PC-3 (cell line): ENCODE measurements at regions not wholly inside any gene's neighbourhood (a gene's known extent, or its start where the extent isn't known, plus 50 kb on each side); places are given as distances from the start of the nearest gene placed in this dataset.

Experiments
- ATAC-seq: fragments of 200-7000 bp; cut with Tn5 transposase; 2 replicates; pipeline ENCODE4 v1.9.1; 2020; ENCODE audit warnings: mild to moderate bottlenecking, moderate library complexity
- BruUV-seq: library from RNA; stranded (reverse); fragments of 400-500 nt; replicated peaks from 2 replicates; lab custom pipeline; 2021; lab: Mats Ljungman, UMichigan
- CTCF ChIA-PET: fragments of 300-600 bp; sonication (Branson Sonifier 250); formaldehyde crosslinking; loops from one replicate; lab custom pipeline; 2022; ENCODE audit warnings: antibody characterized with exemption; lab: Charles Lee
- POLR2A ChIA-PET: fragments of 300-600 bp; sonication (Branson Sonifier 250); formaldehyde crosslinking; loops from one replicate; lab custom pipeline; 2022; ENCODE audit warnings: antibody characterized with exemption; ENCODE audit not compliant: unreplicated experiment; lab: Charles Lee
- DNase-seq: peaks from one replicate; pipeline ENCODE4 v3.0.0-alpha.2; 2015
- H2AFZ ChIP-seq: fragments of 300-600 bp; sonication (generic); 2 replicates; pipeline ENCODE4 v1.6.0; 2016; ENCODE audit warnings: antibody characterized with exemption, low read length
- H3F3A ChIP-seq: fragments of 300-600 bp; sonication (generic); one replicate; pipeline ENCODE4 v1.6.0; 2017; ENCODE audit warnings: antibody characterized with exemption, low read length, control low read depth, mild to moderate bottlenecking; ENCODE audit not compliant: unreplicated experiment
- H3K27ac ChIP-seq: fragments of 300-600 bp; sonication (generic); 2 replicates; pipeline ENCODE4 v1.5.1; 2016; ENCODE audit warnings: mild to moderate bottlenecking, low read length
- H3K27me3 ChIP-seq: fragments of 300-600 bp; sonication (generic); 2 replicates; pipeline ENCODE4 v1.6.1; 2016; ENCODE audit warnings: low read length, mixed read lengths
- H3K36me3 ChIP-seq: fragments of 300-600 bp; sonication (generic); 2 replicates; pipeline ENCODE4 v1.6.1; 2016; ENCODE audit warnings: low read depth, mixed run types, low read length, mixed read lengths
- H3K4me1 ChIP-seq: fragments of 300-600 bp; sonication (generic); 2 replicates; pipeline ENCODE4 v1.5.1; 2016; ENCODE audit warnings: low read length; ENCODE audit not compliant: insufficient read depth
- H3K4me2 ChIP-seq: fragments of 300-600 bp; sonication (generic); 2 replicates; pipeline ENCODE4 v1.6.0; 2016; ENCODE audit warnings: low read length
- H3K4me3 ChIP-seq: fragments of 300-600 bp; sonication (generic); 2 replicates; pipeline ENCODE4 v1.5.1; 2016; ENCODE audit warnings: mild to moderate bottlenecking, low read length, mixed read lengths
- H3K79me2 ChIP-seq: fragments of 300-600 bp; sonication (generic); 2 replicates; pipeline ENCODE4 v1.6.1; 2017; ENCODE audit warnings: low read length, mixed read lengths
- H3K9ac ChIP-seq: fragments of 300-600 bp; sonication (generic); 2 replicates; pipeline ENCODE4 v1.6.0; 2016; ENCODE audit warnings: mild to moderate bottlenecking, low read length
- H3K9me2 ChIP-seq: fragments of 300-600 bp; sonication (generic); replicated peaks from 2 replicates; pipeline ENCODE4 v1.6.1; 2016; ENCODE audit warnings: mixed run types, low read length, mixed read lengths
- H3K9me3 ChIP-seq: fragments of 300-600 bp; sonication (generic); 2 replicates; pipeline ENCODE4 v1.6.1; 2016; ENCODE audit warnings: low read length, mixed read lengths
- H4K20me1 ChIP-seq: fragments of 300-600 bp; sonication (generic); 2 replicates; pipeline ENCODE4 v1.6.1; 2016; ENCODE audit warnings: low read length, mixed read lengths
- EZH2 ChIP-seq: fragments of 300-600 bp; sonication (generic); IDR thresholded peaks from one replicate; pipeline ENCODE4 v1.6.1; 2017; ENCODE audit warnings: antibody characterized with exemption, mild to moderate bottlenecking, low read length; ENCODE audit not compliant: unreplicated experiment
- EZH2phosphoT487 ChIP-seq: fragments of 300-600 bp; sonication (generic); IDR thresholded peaks from 2 replicates; pipeline ENCODE4 v1.6.1; 2018; ENCODE audit warnings: mild to moderate bottlenecking, antibody characterized with exemption, low read length, borderline replicate concordance
- intact Hi-C: fragments of 100-400 bp; cut with micrococcal nuclease; formaldehyde crosslinking; loops from 2 replicates; pipeline ENCODE4 v1.9.0; 2023
- TF ChIP-seq, protein P1 (sequence below): fragments of 300-600 bp; sonication (generic); conservative IDR thresholded peaks from 2 replicates; pipeline ENCODE4 v1.5.1; 2017; ENCODE audit warnings: antibody characterized with exemption, low read depth, mild to moderate bottlenecking, low read length

DNA sequence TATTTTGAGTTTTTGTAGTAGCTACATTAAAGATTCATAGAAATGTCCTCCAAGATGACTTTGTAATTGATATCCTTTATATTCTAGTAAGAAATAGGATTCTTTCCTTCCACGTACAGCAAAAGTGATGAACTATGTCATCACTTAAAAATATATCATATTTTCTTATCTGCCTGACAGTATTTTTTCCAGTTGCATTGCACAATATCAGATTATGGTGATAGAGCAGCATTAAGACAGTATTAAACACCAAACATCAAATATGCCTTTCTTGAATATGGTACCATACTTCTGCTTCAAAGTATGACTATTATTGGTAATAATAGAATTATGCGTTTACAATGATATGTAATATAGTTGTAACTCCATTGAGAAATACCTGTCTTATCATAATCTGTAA, 919.8 kb upstream of the EDIL3 start:
- no peak for TF ChIP-seq EZH2
- no peak for TF ChIP-seq EZH2phosphoT487
- TF ChIP-seq, protein P1, sequence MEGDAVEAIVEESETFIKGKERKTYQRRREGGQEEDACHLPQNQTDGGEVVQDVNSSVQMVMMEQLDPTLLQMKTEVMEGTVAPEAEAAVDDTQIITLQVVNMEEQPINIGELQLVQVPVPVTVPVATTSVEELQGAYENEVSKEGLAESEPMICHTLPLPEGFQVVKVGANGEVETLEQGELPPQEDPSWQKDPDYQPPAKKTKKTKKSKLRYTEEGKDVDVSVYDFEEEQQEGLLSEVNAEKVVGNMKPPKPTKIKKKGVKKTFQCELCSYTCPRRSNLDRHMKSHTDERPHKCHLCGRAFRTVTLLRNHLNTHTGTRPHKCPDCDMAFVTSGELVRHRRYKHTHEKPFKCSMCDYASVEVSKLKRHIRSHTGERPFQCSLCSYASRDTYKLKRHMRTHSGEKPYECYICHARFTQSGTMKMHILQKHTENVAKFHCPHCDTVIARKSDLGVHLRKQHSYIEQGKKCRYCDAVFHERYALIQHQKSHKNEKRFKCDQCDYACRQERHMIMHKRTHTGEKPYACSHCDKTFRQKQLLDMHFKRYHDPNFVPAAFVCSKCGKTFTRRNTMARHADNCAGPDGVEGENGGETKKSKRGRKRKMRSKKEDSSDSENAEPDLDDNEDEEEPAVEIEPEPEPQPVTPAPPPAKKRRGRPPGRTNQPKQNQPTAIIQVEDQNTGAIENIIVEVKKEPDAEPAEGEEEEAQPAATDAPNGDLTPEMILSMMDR, result no peak
- no peaks in the 10 kb centered on the region for H3K9me2 ChIP-seq
- peaks cover 13% of the 10 kb centered on the region for H3K27me3 ChIP-seq
- intact Hi-C loops, result no loop called here
- no peaks in the 10 kb centered on the region for H3K36me3 ChIP-seq
- no peaks in the 10 kb centered on the region for H4K20me1 ChIP-seq
- no peak overlapping the region for H3K4me3 ChIP-seq
- H3K79me2 ChIP-seq, result no peaks in the 10 kb centered on the region
- H2AFZ ChIP-seq, result no peak overlapping the region
- DNase-seq, result no peak
- ATAC-seq, result no peak
- H3K4me2 ChIP-seq, result no peak overlapping the region
- no peaks in the 10 kb centered on the region for H3K9me3 ChIP-seq
- no peaks in the 10 kb centered on the region for H3K4me1 ChIP-seq
- CTCF ChIA-PET, result no interaction called here
- BruUV-seq, result no TSS peak
- no peaks in the 10 kb centered on the region for H3F3A ChIP-seq
- no peak overlapping the region for H3K9ac ChIP-seq
- POLR2A ChIA-PET, result no interaction called here
- no peak overlapping the region for H3K27ac ChIP-seq

DNA sequence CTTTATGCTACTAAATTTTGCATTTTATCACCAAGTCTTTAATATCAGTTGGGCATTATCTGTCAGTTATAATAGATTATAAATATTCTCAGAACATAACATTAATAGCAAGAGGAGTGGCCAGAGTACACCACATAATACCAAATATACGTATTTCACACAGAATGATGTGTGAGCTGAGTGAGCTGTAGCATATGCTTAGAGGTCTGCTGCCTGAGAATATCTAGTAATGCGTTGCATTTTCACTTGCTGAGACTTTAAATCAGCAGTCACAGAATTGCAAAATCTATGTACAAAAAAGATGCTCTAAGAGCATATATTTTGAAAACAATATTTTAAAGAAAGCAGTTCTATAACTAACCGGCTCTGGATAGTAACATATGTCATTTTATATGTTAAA, 921.1 kb upstream of the EDIL3 start:
- H2AFZ ChIP-seq, result no peak overlapping the region
- no peaks in the 10 kb centered on the region for H3K9me2 ChIP-seq
- H3K4me2 ChIP-seq, result no peak overlapping the region
- POLR2A ChIA-PET, result no interaction called here
- no peaks in the 10 kb centered on the region for H4K20me1 ChIP-seq
- H3K9me3 ChIP-seq, result no peaks in the 10 kb centered on the region
- intact Hi-C loops, result no loop called here
- no TSS peak for BruUV-seq
- H3K27me3 ChIP-seq, result peaks cover 22% of the 10 kb centered on the region
- H3K4me3 ChIP-seq, result no peak overlapping the region
- DNase-seq, result no peak
- H3K4me1 ChIP-seq, result no peaks in the 10 kb centered on the region
- CTCF ChIA-PET, result no interaction called here
- no peak overlapping the region for H3K27ac ChIP-seq
- no peaks in the 10 kb centered on the region for H3F3A ChIP-seq
- no peak overlapping the region for H3K9ac ChIP-seq
- no peaks in the 10 kb centered on the region for H3K79me2 ChIP-seq
- TF ChIP-seq, protein P1, result no peak
- no peak for TF ChIP-seq EZH2
- TF ChIP-seq EZH2phosphoT487, result no peak
- ATAC-seq, result no peak
- H3K36me3 ChIP-seq, result no peaks in the 10 kb centered on the region

DNA sequence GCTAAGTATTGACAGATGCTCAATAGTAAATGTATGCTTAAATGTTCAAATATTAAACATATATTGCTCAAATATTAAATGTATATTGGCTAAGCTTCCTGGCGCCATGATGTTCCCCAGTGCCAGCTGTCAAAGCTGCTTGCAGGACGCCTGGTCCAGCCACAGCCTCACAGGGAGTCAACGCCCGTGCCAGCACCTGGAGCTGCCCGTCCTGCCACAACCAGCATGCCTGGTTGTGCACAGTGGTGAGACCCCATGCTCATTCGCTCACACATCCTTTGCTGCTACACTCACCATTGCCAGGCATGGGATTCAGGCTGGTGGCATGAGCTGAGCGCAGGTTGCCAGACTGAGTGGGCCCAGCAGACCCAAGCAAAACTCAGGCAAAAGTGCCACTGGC, 926.9 kb upstream of the EDIL3 start:
- CTCF ChIA-PET, result no interaction called here
- H3K4me2 ChIP-seq, result no peak overlapping the region

More for the DNA sequence above, 926.9 kb upstream of the EDIL3 start:
- Histone ChIP-seq H3K36me3 (no peaks in the 10 kb centered on the region), H3K9me2 (no peaks in the 10 kb centered on the region), H2AFZ (no peak overlapping the region), H3K4me3 (no peak overlapping the region), H4K20me1 (no peaks in the 10 kb centered on the region), H3F3A (no peaks in the 10 kb centered on the region), H3K9me3 (no peaks in the 10 kb centered on the region), H3K9ac (no peak overlapping the region), H3K4me1 (no peaks in the 10 kb centered on the region), H3K79me2 (no peaks in the 10 kb centered on the region), H3K27ac (no peak overlapping the region), H3K27me3 (peaks cover 30% of the 10 kb centered on the region)
- POLR2A ChIA-PET, result no interaction called here
- BruUV-seq, result no TSS peak
- intact Hi-C loops, result no loop called here
- DNase-seq, result no peak
- ATAC-seq, result no peak
- TF ChIP-seq EZH2, result no peak
- no peak for TF ChIP-seq EZH2phosphoT487
- TF ChIP-seq, protein P1, result no peak
